ENCODE measurements at regions not wholly inside any gene's neighbourhood (a gene's known extent, or its start where the extent isn't known, plus 50 kb on each side); places are given as distances from the start of the nearest gene placed in this dataset.

DNA sequence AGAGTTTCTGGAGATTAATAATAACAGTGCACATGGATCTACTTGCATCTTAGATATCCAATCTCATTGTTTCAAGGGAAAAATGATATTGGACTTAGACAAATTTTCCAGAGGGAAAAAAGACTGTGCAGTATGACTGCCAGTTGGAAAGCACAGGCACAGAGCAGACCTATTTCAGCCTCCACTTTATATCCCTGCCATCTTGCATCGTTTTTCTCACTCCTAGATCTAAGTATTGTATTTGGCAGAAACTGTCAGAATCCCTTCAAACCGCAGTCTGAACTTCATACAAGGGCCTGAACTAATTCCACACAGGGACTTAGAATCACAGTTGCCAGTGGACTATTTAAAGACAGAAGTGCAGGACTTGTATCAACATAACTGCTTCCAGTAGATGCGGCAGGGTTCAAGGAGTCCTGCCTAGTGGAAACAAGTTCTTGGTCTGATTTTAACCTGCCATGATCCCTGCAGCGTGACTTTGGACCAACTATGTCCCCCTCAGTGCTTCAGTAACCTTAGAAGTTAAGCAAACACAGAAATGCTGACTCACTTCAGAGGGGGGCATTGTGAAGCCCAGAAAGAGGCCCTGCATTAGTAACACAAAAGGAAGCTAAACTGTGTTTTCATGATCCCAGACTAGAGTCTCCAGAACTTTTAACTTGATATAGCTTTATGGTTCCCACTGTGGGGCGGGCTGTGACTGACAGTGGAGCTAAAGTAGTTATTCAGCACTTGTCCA is 95.7 kb upstream of the PALS2 start:
- no peak for TF ChIP-seq CTCF (IDR thresholded peaks at IDR 0.05; ENCODE audit: low read depth, low read length)
- H3K4me3 ChIP-seq (ENCODE audit: low read depth, low read length), result no peak overlapping the region

GRCh38 chr7:24478137-24478655 is 95.1 kb upstream of the PALS2 start:
- no peak for TF ChIP-seq CTCF (IDR thresholded peaks at IDR 0.05; ENCODE audit: low read depth, low read length)
- H3K4me3 ChIP-seq (ENCODE audit: low read depth, low read length), result no peak overlapping the region

GRCh38 chr7:24480501-24480900 is 92.8 kb upstream of the PALS2 start:
- TF ChIP-seq CTCF (IDR thresholded peaks at IDR 0.05; ENCODE audit: low read depth, low read length), result no peak

DNA sequence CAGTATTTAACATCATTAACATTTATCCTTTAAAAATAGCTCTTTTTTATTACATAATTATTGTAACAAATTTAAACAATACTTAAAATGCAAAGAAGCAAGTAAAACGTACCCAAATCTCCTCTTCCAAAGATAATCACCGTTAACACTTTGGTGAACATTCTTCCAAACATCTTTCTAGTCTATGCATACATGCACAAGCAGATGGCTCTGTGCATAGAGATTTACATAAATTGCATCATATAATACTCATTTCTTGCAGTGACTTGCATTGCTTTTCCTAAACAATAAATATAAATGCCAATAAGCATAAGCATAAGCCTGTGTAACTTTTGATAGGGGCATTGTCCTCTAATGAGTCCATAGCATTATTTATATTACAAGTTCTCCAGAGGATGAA is 89.4 kb upstream of the PALS2 start:
- TF ChIP-seq CTCF (IDR thresholded peaks at IDR 0.05; ENCODE audit: low read depth, low read length), result no peak
- H3K4me3 ChIP-seq (ENCODE audit: low read depth, low read length), result no peak overlapping the region

More at GRCh38 chr7:24480501-24480900, 92.8 kb upstream of the PALS2 start:
- no peak overlapping the region for H3K4me3 ChIP-seq (ENCODE audit: low read depth, low read length)

GRCh38 chr7:24492576-24492975 is 80.7 kb upstream of the PALS2 start:
- H3K4me3 ChIP-seq (ENCODE audit: low read depth, low read length), result no peak overlapping the region
- no peak for TF ChIP-seq CTCF (IDR thresholded peaks at IDR 0.05; ENCODE audit: low read depth, low read length)

GRCh38 chr7:24494832-24495231 is 78.4 kb upstream of the PALS2 start:
- TF ChIP-seq CTCF (IDR thresholded peaks at IDR 0.05; ENCODE audit: low read depth, low read length), result no peak
- H3K4me3 ChIP-seq (ENCODE audit: low read depth, low read length), result no peak overlapping the region

- no peak for TF ChIP-seq CTCF (IDR thresholded peaks at IDR 0.05; ENCODE audit: low read depth, low read length)
- no peak overlapping the region for H3K4me3 ChIP-seq (ENCODE audit: low read depth, low read length)
Observed at GRCh38 chr7:24496036-24496435, 77.2 kb upstream of the PALS2 start.
